Right lobe of liver (tissue), 6 donors: ENCODE measurements at regions not wholly inside any gene's neighbourhood (a gene's known extent, or its start where the extent isn't known, plus 50 kb on each side); places are given as distances from the start of the nearest gene placed in this dataset.

ENCODE experiments used
- ATAC-seq, 4 donors: fragments of 200-7000 bp; cut with Tn5 transposase; one replicate each; pipeline ENCODE4 v1.9.1; 2020; ENCODE audit warnings: mild to moderate bottlenecking in 4 of 4, moderate library complexity in 4 of 4
- DNase-seq, 3 donors: peaks; one replicate each; pipeline ENCODE4 v3.0.0-alpha.2; 2020
- H3K27ac ChIP-seq, 3 donors: fragments of 200-600 bp; one replicate each; pipeline ENCODE4 v1.8.0; 2022
- H3K27me3 ChIP-seq, 2 donors: fragments of 200-600 bp; one replicate each; pipeline ENCODE4 v1.8.0; 2022
- H3K36me3 ChIP-seq, 4 donors: fragments of 200-600 bp; sonication (generic) in 1 of 4; one replicate each; pipeline versions ENCODE4 v1.5.1 to v1.8.0; 2017 to 2022; ENCODE audit warnings: control low read depth in 1 of 4
- H3K4me1 ChIP-seq, 4 donors: fragments of 200-600 bp; sonication (generic) in 1 of 4; one replicate each; pipeline versions ENCODE4 v1.5.1 to v1.8.0; 2017 to 2022; ENCODE audit warnings: control low read depth in 1 of 4
- H3K4me3 ChIP-seq, 3 donors: fragments of 200-600 bp; one replicate each; pipeline ENCODE4 v1.8.0; 2022
- H3K9me3 ChIP-seq, 4 donors: fragments of 200-600 bp; sonication (generic) in 1 of 4; one replicate each; pipeline versions ENCODE4 v1.5.1 to v1.8.0; 2017 to 2022; ENCODE audit warnings: control low read depth in 1 of 4
- POLR2A ChIP-seq: fragments of 450-650 bp; IDR thresholded peaks from one replicate; pipeline ENCODE4 v1.6.1; 2017; ENCODE audit warnings: antibody characterized with exemption, mild to moderate bottlenecking
- WGBS: methylation state at CpG from one replicate; pipeline ENCODE4 v1.1.6; 2018; ENCODE audit warnings: low coverage, low lambda C conversion rate; ENCODE audit not compliant: insufficient coverage; ENCODE audit errors: missing lambda C conversion rate; 5-methylcytosine and 5-hydroxymethylcytosine counted together
- intact Hi-C, 2 donors: fragments of 100-400 bp; cut with DNase I; formaldehyde crosslinking; loops; one replicate each; pipeline versions ENCODE4 v1.11.2 to v1.14.1; 2022
- TF ChIP-seq, protein P1 (sequence below), 4 donors: fragments of 200-600 bp in 3 of 4; fragments of 450-650 bp in 1 of 4; IDR thresholded peaks; one replicate each; pipeline versions ENCODE4 v1.5.1 to v1.8.0; 2016 to 2022; ENCODE audit warnings: antibody characterized with exemption in 4 of 4, mild to moderate bottlenecking in 2 of 4
- donor health status: DM: no; HTN: yes; CAD: no.
- donor health status: DM: no; HTN: no; CAD: no.
- donor health status: DM: no; HTN: no; CAD: no.
- donor health status: DM: no; HTN: yes; CAD: no.
- donor health status: DM: no; HTN: yes; CAD: no.

- TF ChIP-seq, protein P1, sequence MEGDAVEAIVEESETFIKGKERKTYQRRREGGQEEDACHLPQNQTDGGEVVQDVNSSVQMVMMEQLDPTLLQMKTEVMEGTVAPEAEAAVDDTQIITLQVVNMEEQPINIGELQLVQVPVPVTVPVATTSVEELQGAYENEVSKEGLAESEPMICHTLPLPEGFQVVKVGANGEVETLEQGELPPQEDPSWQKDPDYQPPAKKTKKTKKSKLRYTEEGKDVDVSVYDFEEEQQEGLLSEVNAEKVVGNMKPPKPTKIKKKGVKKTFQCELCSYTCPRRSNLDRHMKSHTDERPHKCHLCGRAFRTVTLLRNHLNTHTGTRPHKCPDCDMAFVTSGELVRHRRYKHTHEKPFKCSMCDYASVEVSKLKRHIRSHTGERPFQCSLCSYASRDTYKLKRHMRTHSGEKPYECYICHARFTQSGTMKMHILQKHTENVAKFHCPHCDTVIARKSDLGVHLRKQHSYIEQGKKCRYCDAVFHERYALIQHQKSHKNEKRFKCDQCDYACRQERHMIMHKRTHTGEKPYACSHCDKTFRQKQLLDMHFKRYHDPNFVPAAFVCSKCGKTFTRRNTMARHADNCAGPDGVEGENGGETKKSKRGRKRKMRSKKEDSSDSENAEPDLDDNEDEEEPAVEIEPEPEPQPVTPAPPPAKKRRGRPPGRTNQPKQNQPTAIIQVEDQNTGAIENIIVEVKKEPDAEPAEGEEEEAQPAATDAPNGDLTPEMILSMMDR (IDR thresholded peaks at IDR 0.05), result no peak
- no peak for TF ChIP-seq POLR2A
- no peak overlapping the region for H3K27ac ChIP-seq
- H3K4me3 ChIP-seq, result no peak overlapping the region
- no peaks in the 10 kb centered on the region for H3K9me3 ChIP-seq
- intact Hi-C loops, result no loop called here
- ATAC-seq (no peak), DNase-seq (no peak)
- WGBS, result 33% methylated on average over 1 of the region's 1 CpG
- no peaks in the 10 kb centered on the region for H3K27me3 ChIP-seq
- no peaks in the 10 kb centered on the region for H3K4me1 ChIP-seq
- H3K36me3 ChIP-seq, result no peaks in the 10 kb centered on the region
Measured at GRCh38 chr5:125961150-125961549, 462.1 kb upstream of the GRAMD2B start.

GRCh38 chr5:125965577-125965976 is 457.6 kb upstream of the GRAMD2B start:
- TF ChIP-seq, protein P1 (IDR thresholded peaks at IDR 0.05), result no peak
- TF ChIP-seq POLR2A, result no peak
- ATAC-seq, result no peak
- H3K9me3 ChIP-seq, result no peaks in the 10 kb centered on the region
- no peaks in the 10 kb centered on the region for H3K36me3 ChIP-seq
- H3K27ac ChIP-seq, result no peak overlapping the region
- WGBS, result 71% methylated on average over 4 of the region's 4 CpGs
- intact Hi-C loops, result no loop called here
- H3K4me1 ChIP-seq, result no peaks in the 10 kb centered on the region
- DNase-seq, result no peak
- H3K27me3 ChIP-seq, result no peaks in the 10 kb centered on the region
- no peak overlapping the region for H3K4me3 ChIP-seq

GRCh38 chr5:125967576-125967975 is 455.6 kb upstream of the GRAMD2B start:
- Histone ChIP-seq H3K36me3 (no peaks in the 10 kb centered on the region), H3K27ac (no peak overlapping the region), H3K27me3 (no peaks in the 10 kb centered on the region), H3K9me3 (no peaks in the 10 kb centered on the region), H3K4me1 (no peaks in the 10 kb centered on the region), H3K4me3 (no peak overlapping the region)
- ATAC-seq (no peak), DNase-seq (no peak)
- intact Hi-C loops, result no loop called here
- TF ChIP-seq, protein P1 (IDR thresholded peaks at IDR 0.05), result no peak
- no peak for TF ChIP-seq POLR2A

- Histone ChIP-seq H3K4me1 (no peaks in the 10 kb centered on the region), H3K4me3 (no peak overlapping the region), H3K9me3 (no peaks in the 10 kb centered on the region), H3K36me3 (no peaks in the 10 kb centered on the region), H3K27me3 (no peaks in the 10 kb centered on the region), H3K27ac (no peak overlapping the region)
- DNase-seq (no peak), ATAC-seq (no peak)
- TF ChIP-seq, protein P1 (IDR thresholded peaks at IDR 0.05), result no peak
- TF ChIP-seq POLR2A, result no peak
- intact Hi-C loops, result no loop called here
- WGBS, result 47% methylated on average over 6 of the region's 6 CpGs
Measured at GRCh38 chr5:125969011-125969813, 454.0 kb upstream of the GRAMD2B start.

- no peak for DNase-seq
- TF ChIP-seq POLR2A, result no peak
- TF ChIP-seq, protein P1 (IDR thresholded peaks at IDR 0.05), result no peak
- no peaks in the 10 kb centered on the region for H3K4me1 ChIP-seq
- no peaks in the 10 kb centered on the region for H3K36me3 ChIP-seq
- no peak overlapping the region for H3K27ac ChIP-seq
- WGBS, result 92% methylated on average over 1 of the region's 1 CpG
- no peak for ATAC-seq
- no peaks in the 10 kb centered on the region for H3K27me3 ChIP-seq
- intact Hi-C loops, result no loop called here
- H3K9me3 ChIP-seq, result no peaks in the 10 kb centered on the region
- H3K4me3 ChIP-seq, result no peak overlapping the region
Measured at GRCh38 chr5:125969814-125970171, 453.4 kb upstream of the GRAMD2B start.
